ENCODE measurements at regions not wholly inside any gene's neighbourhood (a gene's known extent, or its start where the extent isn't known, plus 50 kb on each side); places are given as distances from the start of the nearest gene placed in this dataset.

DNA sequence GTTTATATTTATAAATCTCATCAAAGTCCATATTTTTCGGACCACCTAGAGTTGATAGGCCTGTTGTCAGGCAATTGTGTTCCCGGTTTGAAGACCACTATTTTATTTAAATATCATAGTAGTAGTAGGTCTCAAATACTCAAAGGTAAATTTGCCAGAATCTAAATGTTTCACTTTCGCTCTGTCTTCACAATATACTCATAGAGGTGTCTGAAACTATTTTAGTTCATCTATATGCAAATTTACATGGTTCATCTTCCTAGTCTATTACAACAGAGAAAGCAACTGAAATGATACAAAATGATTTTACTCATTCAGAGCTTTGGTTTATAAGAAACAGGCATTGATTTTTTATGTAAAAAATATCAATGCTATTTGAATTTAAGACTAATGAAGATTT lies 1897.5 kb downstream of the EFNA5 start:
- H3K9me3 ChIP-seq (ENCODE audit: control insufficient read depth in 2 of 3, insufficient read depth in 1 of 3, low read length in 3 of 3), result no peaks in the 10 kb centered on the region

DNA sequence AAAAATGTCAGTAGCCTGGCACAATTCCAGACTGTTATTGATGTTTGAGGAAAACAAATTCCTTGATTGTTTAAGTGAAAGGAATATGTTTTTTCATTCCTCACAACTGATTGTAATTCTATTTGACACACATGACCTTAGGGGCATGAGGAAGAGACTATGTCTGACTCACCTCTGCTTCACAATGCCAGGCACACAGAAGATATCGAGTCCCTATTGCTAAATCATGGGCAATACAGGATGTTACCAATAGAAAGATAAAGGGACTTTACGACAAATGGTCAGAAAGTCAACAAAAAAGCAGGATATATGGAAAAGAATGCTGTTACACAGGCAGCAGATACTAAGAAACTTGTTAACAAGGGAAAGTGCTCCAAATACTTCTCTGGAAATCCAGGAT lies 1903.5 kb downstream of the EFNA5 start:
- H3K9ac ChIP-seq (ENCODE audit: low read length in 3 of 3), result no peak overlapping the region
- intact Hi-C loops (cut with DNase I), result no loop called here
- TF ChIP-seq, protein P1, sequence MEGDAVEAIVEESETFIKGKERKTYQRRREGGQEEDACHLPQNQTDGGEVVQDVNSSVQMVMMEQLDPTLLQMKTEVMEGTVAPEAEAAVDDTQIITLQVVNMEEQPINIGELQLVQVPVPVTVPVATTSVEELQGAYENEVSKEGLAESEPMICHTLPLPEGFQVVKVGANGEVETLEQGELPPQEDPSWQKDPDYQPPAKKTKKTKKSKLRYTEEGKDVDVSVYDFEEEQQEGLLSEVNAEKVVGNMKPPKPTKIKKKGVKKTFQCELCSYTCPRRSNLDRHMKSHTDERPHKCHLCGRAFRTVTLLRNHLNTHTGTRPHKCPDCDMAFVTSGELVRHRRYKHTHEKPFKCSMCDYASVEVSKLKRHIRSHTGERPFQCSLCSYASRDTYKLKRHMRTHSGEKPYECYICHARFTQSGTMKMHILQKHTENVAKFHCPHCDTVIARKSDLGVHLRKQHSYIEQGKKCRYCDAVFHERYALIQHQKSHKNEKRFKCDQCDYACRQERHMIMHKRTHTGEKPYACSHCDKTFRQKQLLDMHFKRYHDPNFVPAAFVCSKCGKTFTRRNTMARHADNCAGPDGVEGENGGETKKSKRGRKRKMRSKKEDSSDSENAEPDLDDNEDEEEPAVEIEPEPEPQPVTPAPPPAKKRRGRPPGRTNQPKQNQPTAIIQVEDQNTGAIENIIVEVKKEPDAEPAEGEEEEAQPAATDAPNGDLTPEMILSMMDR (IDR thresholded peaks at IDR 0.05; ENCODE audit: borderline replicate concordance, extremely low read depth, insufficient read depth), result no peak
- no peaks in the 10 kb centered on the region for H3K36me3 ChIP-seq (ENCODE audit: control insufficient read depth in 2 of 3, insufficient read depth in 3 of 3, low read length in 3 of 3)
- H3K4me3 ChIP-seq (ENCODE audit: low read length in 3 of 3), result no peak overlapping the region
- DNase-seq (no peak), FAIRE-seq (no peak)
- peaks cover 0 to 2% (median 0%) of the 10 kb centered on the region in 3 donors for H3K9me3 ChIP-seq (ENCODE audit: control insufficient read depth in 2 of 3, insufficient read depth in 1 of 3, low read length in 3 of 3)
- no peaks in the 10 kb centered on the region for H3K4me1 ChIP-seq (ENCODE audit: control insufficient read depth in 2 of 3, insufficient read depth in 2 of 3, low read depth in 1 of 3, low read length in 3 of 3)
- H3K27ac ChIP-seq (ENCODE audit: low read depth in 2 of 2, low read length in 2 of 2), result no peak overlapping the region
- H3K27me3 ChIP-seq (ENCODE audit: control insufficient read depth, insufficient read depth, low read length), result no peaks in the 10 kb centered on the region

More for the DNA sequence above, 1897.5 kb downstream of the EFNA5 start:
- H3K36me3 ChIP-seq (ENCODE audit: control insufficient read depth in 2 of 3, insufficient read depth in 3 of 3, low read length in 3 of 3), result no peaks in the 10 kb centered on the region
- no peak for FAIRE-seq
- TF ChIP-seq, protein P1 (IDR thresholded peaks at IDR 0.05; ENCODE audit: borderline replicate concordance, extremely low read depth, insufficient read depth), result no peak
- no peak overlapping the region for H3K9ac ChIP-seq (ENCODE audit: low read length in 3 of 3)
- intact Hi-C loops (cut with DNase I), result no loop called here
- H3K4me1 ChIP-seq (ENCODE audit: control insufficient read depth in 2 of 3, insufficient read depth in 2 of 3, low read depth in 1 of 3, low read length in 3 of 3), result no peaks in the 10 kb centered on the region
- DNase-seq, result no peak
- no peak overlapping the region for H3K27ac ChIP-seq (ENCODE audit: low read depth in 2 of 2, low read length in 2 of 2)
- no peaks in the 10 kb centered on the region for H3K27me3 ChIP-seq (ENCODE audit: control insufficient read depth, insufficient read depth, low read length)
- no peak overlapping the region for H3K4me3 ChIP-seq (ENCODE audit: low read length in 3 of 3)

DNA sequence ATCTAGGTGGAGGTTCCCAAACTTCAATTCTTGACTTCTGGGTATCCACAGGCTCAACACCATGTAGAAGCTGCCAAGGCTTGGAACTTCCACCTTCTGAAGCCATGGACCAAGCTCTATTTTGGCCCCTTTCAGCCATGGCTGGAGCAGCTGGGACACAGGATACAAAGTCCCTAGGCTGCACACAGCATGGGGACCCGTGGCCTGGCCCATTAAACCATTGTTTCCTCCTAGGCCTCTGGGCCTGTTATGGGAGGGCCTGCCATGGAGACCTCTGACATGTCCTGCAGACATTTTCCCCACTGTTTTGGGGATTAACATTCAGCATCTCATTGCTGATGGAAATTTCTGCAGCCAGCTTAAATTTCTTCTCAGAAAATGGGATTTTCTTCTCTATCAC lies 1908.0 kb downstream of the EFNA5 start:
- H3K27ac ChIP-seq (ENCODE audit: low read depth in 2 of 2, low read length in 2 of 2), result no peak overlapping the region
- intact Hi-C loops (cut with DNase I), result no loop called here
- no peaks in the 10 kb centered on the region for H3K4me1 ChIP-seq (ENCODE audit: control insufficient read depth in 2 of 3, insufficient read depth in 2 of 3, low read depth in 1 of 3, low read length in 3 of 3)
- TF ChIP-seq, protein P1 (IDR thresholded peaks at IDR 0.05; ENCODE audit: borderline replicate concordance, extremely low read depth, insufficient read depth), result no peak
- H3K9ac ChIP-seq (ENCODE audit: low read length in 3 of 3), result no peak overlapping the region
- no peak for FAIRE-seq
- no peaks in the 10 kb centered on the region for H3K27me3 ChIP-seq (ENCODE audit: control insufficient read depth, insufficient read depth, low read length)
- H3K9me3 ChIP-seq (ENCODE audit: control insufficient read depth in 2 of 3, insufficient read depth in 1 of 3, low read length in 3 of 3), result peaks cover 0 to 14% (median 0%) of the 10 kb centered on the region in 3 donors
- no peak overlapping the region for H3K4me3 ChIP-seq (ENCODE audit: low read length in 3 of 3)
- no peak for DNase-seq
- H3K36me3 ChIP-seq (ENCODE audit: control insufficient read depth in 2 of 3, insufficient read depth in 3 of 3, low read length in 3 of 3), result no peaks in the 10 kb centered on the region

DNA sequence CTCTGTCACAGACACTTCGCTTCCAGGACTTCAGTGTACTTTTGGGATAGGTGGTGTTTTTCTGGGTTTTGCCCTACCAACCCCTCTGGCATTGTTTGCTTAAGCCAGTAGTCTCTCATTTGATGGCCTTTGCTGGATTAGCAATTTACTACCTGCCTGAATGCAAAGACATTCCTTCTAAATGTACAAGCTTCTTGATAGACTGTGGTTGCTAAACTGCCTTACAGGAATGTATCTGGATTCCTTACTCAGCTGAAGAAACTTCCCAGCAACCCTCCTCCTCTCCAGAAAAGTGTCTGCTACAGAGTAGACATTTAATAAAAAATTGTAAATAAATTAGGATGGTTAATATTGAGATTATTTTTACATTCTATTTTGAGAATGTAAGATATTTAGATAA lies 1916.7 kb downstream of the EFNA5 start:
- Histone ChIP-seq H3K9me3 (ENCODE audit: control insufficient read depth in 2 of 3, insufficient read depth in 1 of 3, low read length in 3 of 3) (peaks cover 0 to 6% (median 0%) of the 10 kb centered on the region in 3 donors), H3K27me3 (ENCODE audit: control insufficient read depth, insufficient read depth, low read length) (no peaks in the 10 kb centered on the region), H3K36me3 (ENCODE audit: control insufficient read depth in 2 of 3, insufficient read depth in 3 of 3, low read length in 3 of 3) (no peaks in the 10 kb centered on the region), H3K9ac (ENCODE audit: low read length in 3 of 3) (no peak overlapping the region), H3K4me3 (ENCODE audit: low read length in 3 of 3) (no peak overlapping the region), H3K4me1 (ENCODE audit: control insufficient read depth in 2 of 3, insufficient read depth in 2 of 3, low read depth in 1 of 3, low read length in 3 of 3) (no peaks in the 10 kb centered on the region), H3K27ac (ENCODE audit: low read depth in 2 of 2, low read length in 2 of 2) (no peak overlapping the region)
- FAIRE-seq (no peak), DNase-seq (peak in 2 of 5 donors; percentile 12 to 24)
- TF ChIP-seq, protein P1 (IDR thresholded peaks at IDR 0.05; ENCODE audit: borderline replicate concordance, extremely low read depth, insufficient read depth), result no peak
- intact Hi-C loops (cut with DNase I), result no loop called here
